Heart right ventricle (tissue), 16 donors: ENCODE measurements at regions not wholly inside any gene's neighbourhood (a gene's known extent, or its start where the extent isn't known, plus 50 kb on each side); places are given as distances from the start of the nearest gene placed in this dataset.

Experiments
- ATAC-seq, 8 donors: fragments of 200-7000 bp; cut with Tn5 transposase; one replicate each; pipeline ENCODE4 v1.9.1; 2020; ENCODE audit warnings: mild to moderate bottlenecking in 8 of 8, moderate library complexity in 8 of 8, moderate number of reproducible peaks in 1 of 8
- DNase-seq, 2 donors: peaks; one replicate each; pipeline ENCODE4 v3.0.0-alpha.2; 2020
- H3K27ac ChIP-seq, 10 donors: fragments of 200-600 bp; sonication (generic) in 2 of 10; one replicate each; pipeline versions ENCODE4 v1.5.0 to v1.8.0; 2020 to 2022; ENCODE audit warnings: mild to moderate bottlenecking in 3 of 10
- H3K27me3 ChIP-seq, 7 donors: fragments of 200-600 bp; one replicate each; pipeline ENCODE4 v1.8.0; 2021 to 2022; ENCODE audit warnings: mild to moderate bottlenecking in 2 of 7
- H3K36me3 ChIP-seq, 9 donors: fragments of 200-600 bp; sonication (generic) in 1 of 9; one replicate each; pipeline versions ENCODE4 v1.5.0 to v1.8.0; 2020 to 2022; ENCODE audit warnings: mild to moderate bottlenecking in 2 of 9
- H3K4me1 ChIP-seq, 9 donors: fragments of 200-600 bp; sonication (generic) in 1 of 9; one replicate each; pipeline versions ENCODE4 v1.5.0 to v1.8.0; 2020 to 2022; ENCODE audit warnings: mild to moderate bottlenecking in 4 of 9
- H3K4me3 ChIP-seq, 10 donors: fragments of 200-600 bp; sonication (generic) in 2 of 10; one replicate each; pipeline versions ENCODE4 v1.5.0 to v1.8.0; 2020 to 2022; ENCODE audit warnings: mild to moderate bottlenecking in 7 of 10, moderate library complexity in 2 of 10
- H3K9me3 ChIP-seq, 11 donors: fragments of 200-600 bp in 10 of 11; sonication (generic) in 2 of 11; one replicate each; pipeline versions ENCODE4 v1.5.0 to v1.8.0; 2013 to 2022; ENCODE audit warnings: mild to moderate bottlenecking in 2 of 11, control low read depth in 1 of 11, moderate library complexity in 1 of 11
- WGBS, 2 donors: extraction: QIAGEN DNeasy Blood & Tissue Kit; methylation state at CpG; one replicate each; pipeline ENCODE4 v1.1.7; 2013; ENCODE audit warnings: inconsistent platforms in 1 of 2; 5-methylcytosine and 5-hydroxymethylcytosine counted together
- intact Hi-C, 10 donors: fragments of 100-400 bp; cut with DNase I; formaldehyde crosslinking; loops; one replicate each; pipeline versions ENCODE4 v1.11.1 to v1.14.2; 2022
- TF ChIP-seq, protein P1 (sequence below), 9 donors: fragments of 200-600 bp; sonication (generic) in 2 of 9; IDR thresholded peaks; one replicate each; pipeline versions ENCODE4 v1.5.0 to v1.8.0; 2021 to 2022; ENCODE audit warnings: antibody characterized with exemption in 9 of 9, mild to moderate bottlenecking in 5 of 9, moderate library complexity in 1 of 9
- donor health status: Arrhythmogenic right ventricular cardiomyopathy.
- donor health status: ischemic (EF 13 %, LVEDD 7.1; RV severe dilation, severe dysfunction).
- donor health status: healthy with polysubstance abuse.
- donor health status: DM: no; HTN: yes; CAD: no.
- donor health status: DM: no; HTN: no; CAD: no.
- donor health status: ischemic (EF 25% LVEDD 6.9; RV normal size, moderate dysfunction).
- donor health status: ischemic (EF 25% LVEDD 5.7; RV mildly dilated, moderate dysfunction).
- donor health status: healthy.
- donor health status: DM: yes; HTN: yes; CAD: no.
- donor health status: Ischemic cardiomyopathy.
- donor health status: ischemic (EF 35%, LVEDD 5.7; RV mildly dilated, moderate dysfunction).
- donor health status: nonischemic (EF 11% LVEDD 7.7; RV severe dilation, severe dysfunction).
- donor health status: DM: yes; HTN: yes; CAD: no.
- donor health status: PGD.
- donor health status: ischemic (EF 29% LVEDD 5.4; RV normal size, mild dysfunction).
- donor health status: nonischemic (EF 23%, LVEDD 6.1; RV moderate dilation, normal function).

- ATAC-seq (no peak), DNase-seq (no peak)
- TF ChIP-seq, protein P1, sequence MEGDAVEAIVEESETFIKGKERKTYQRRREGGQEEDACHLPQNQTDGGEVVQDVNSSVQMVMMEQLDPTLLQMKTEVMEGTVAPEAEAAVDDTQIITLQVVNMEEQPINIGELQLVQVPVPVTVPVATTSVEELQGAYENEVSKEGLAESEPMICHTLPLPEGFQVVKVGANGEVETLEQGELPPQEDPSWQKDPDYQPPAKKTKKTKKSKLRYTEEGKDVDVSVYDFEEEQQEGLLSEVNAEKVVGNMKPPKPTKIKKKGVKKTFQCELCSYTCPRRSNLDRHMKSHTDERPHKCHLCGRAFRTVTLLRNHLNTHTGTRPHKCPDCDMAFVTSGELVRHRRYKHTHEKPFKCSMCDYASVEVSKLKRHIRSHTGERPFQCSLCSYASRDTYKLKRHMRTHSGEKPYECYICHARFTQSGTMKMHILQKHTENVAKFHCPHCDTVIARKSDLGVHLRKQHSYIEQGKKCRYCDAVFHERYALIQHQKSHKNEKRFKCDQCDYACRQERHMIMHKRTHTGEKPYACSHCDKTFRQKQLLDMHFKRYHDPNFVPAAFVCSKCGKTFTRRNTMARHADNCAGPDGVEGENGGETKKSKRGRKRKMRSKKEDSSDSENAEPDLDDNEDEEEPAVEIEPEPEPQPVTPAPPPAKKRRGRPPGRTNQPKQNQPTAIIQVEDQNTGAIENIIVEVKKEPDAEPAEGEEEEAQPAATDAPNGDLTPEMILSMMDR (IDR thresholded peaks at IDR 0.05): no peak
- Histone ChIP-seq H3K4me1 (peaks cover 0 to 21% (median 0%) of the 10 kb centered on the region in 9 donors), H3K4me3 (no peak overlapping the region), H3K9me3 (no peaks in the 10 kb centered on the region), H3K27ac (no peak overlapping the region), H3K27me3 (peaks cover 0 to 18% (median 6%) of the 10 kb centered on the region in 7 donors), H3K36me3 (no peaks in the 10 kb centered on the region)
- WGBS, 2 donors: 90% methylated on average over 6 of the region's 6 CpGs
- intact Hi-C loops: no loop called here
Measured at GRCh38 chr2:120611016-120611415, 124.7 kb upstream of the GLI2 start.

- ATAC-seq: no peak
- Histone ChIP-seq H3K4me3 (no peak overlapping the region), H3K27me3 (peaks cover 0 to 13% (median 4%) of the 10 kb centered on the region in 7 donors), H3K27ac (no peak overlapping the region), H3K9me3 (no peaks in the 10 kb centered on the region), H3K36me3 (no peaks in the 10 kb centered on the region), H3K4me1 (peaks cover 0 to 17% (median 0%) of the 10 kb centered on the region in 9 donors)
- intact Hi-C loops: no loop called here
- 72 to 73% methylated on average over 13 of the region's 13 CpGs for WGBS, 2 donors
- DNase-seq: no peak
- TF ChIP-seq, protein P1 (IDR thresholded peaks at IDR 0.05): no peak
Measured at GRCh38 chr2:120611961-120612360, 123.7 kb upstream of the GLI2 start.

DNA sequence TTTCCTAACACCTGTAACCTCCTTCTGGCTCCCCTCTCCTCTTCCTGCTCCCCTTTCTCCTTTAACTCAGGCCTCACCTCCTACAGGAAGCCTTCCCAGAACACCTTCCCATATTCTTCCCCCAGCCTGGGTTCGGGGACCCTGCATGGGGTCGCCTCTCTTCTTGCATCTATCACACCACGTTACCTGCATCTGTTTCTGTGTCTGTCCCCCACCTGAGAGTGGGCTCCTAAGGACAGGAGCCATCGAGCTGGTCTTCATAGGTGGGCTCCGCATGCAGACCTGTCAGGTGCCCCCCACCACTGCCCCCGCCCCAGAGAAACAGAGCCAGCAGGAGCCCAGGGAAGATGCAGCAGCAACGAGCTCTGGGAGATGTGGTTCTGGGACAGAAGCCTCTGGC, 123.2 kb upstream of the GLI2 start:
- DNase-seq (no peak), ATAC-seq (no peak)
- peaks cover 0 to 13% (median 4%) of the 10 kb centered on the region in 7 donors for H3K27me3 ChIP-seq
- no peak overlapping the region for H3K27ac ChIP-seq
- 88% methylated on average over 7 of the region's 7 CpGs for WGBS, 2 donors
- no peaks in the 10 kb centered on the region for H3K36me3 ChIP-seq
- peaks cover 0 to 12% (median 0%) of the 10 kb centered on the region in 9 donors for H3K4me1 ChIP-seq
- intact Hi-C loops: no loop called here
- no peaks in the 10 kb centered on the region for H3K9me3 ChIP-seq
- TF ChIP-seq, protein P1 (IDR thresholded peaks at IDR 0.05): no peak
- H3K4me3 ChIP-seq: no peak overlapping the region

DNA sequence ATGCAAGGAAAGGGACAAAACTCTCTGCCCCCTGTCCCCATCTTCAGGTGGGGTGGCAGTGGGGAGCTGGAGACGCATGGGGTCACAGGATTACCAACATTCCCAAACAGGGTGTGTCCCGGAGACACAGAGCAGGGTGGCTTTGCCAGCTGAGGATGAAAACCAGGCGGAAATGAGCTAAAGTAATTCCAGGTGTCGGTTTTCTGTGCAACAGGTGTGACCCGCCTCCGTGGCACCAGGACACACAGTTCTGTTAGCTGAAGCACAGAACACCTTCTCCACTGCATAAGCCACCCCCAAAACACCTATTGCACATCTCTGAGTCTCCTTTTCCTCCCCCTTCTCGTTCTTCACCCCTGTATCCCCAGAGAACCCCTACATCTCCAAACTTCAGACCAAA, 122.7 kb upstream of the GLI2 start:
- no peak for ATAC-seq
- no peak for DNase-seq
- H3K36me3 ChIP-seq: no peaks in the 10 kb centered on the region
- no peak overlapping the region for H3K4me3 ChIP-seq
- TF ChIP-seq, protein P1 (IDR thresholded peaks at IDR 0.05): no peak
- no peaks in the 10 kb centered on the region for H3K9me3 ChIP-seq
- WGBS, 2 donors: 86 to 91% methylated on average over 7 of the region's 7 CpGs
- H3K27ac ChIP-seq: no peak overlapping the region
- H3K27me3 ChIP-seq: peaks cover 0 to 13% (median 4%) of the 10 kb centered on the region in 7 donors
- H3K4me1 ChIP-seq: peaks cover 0 to 11% (median 0%) of the 10 kb centered on the region in 9 donors
- intact Hi-C loops: no loop called here
